ENCODE measurements at regions not wholly inside any gene's neighbourhood (a gene's known extent, or its start where the extent isn't known, plus 50 kb on each side); places are given as distances from the start of the nearest gene placed in this dataset.

GRCh38 chr2:219965287-219966194, 338.1 kb downstream of the SLC4A3 start:
- no peak for TF ChIP-seq CTCF (IDR thresholded peaks at IDR 0.05; ENCODE audit: extremely low read depth, insufficient read depth, missing control alignments)

DNA sequence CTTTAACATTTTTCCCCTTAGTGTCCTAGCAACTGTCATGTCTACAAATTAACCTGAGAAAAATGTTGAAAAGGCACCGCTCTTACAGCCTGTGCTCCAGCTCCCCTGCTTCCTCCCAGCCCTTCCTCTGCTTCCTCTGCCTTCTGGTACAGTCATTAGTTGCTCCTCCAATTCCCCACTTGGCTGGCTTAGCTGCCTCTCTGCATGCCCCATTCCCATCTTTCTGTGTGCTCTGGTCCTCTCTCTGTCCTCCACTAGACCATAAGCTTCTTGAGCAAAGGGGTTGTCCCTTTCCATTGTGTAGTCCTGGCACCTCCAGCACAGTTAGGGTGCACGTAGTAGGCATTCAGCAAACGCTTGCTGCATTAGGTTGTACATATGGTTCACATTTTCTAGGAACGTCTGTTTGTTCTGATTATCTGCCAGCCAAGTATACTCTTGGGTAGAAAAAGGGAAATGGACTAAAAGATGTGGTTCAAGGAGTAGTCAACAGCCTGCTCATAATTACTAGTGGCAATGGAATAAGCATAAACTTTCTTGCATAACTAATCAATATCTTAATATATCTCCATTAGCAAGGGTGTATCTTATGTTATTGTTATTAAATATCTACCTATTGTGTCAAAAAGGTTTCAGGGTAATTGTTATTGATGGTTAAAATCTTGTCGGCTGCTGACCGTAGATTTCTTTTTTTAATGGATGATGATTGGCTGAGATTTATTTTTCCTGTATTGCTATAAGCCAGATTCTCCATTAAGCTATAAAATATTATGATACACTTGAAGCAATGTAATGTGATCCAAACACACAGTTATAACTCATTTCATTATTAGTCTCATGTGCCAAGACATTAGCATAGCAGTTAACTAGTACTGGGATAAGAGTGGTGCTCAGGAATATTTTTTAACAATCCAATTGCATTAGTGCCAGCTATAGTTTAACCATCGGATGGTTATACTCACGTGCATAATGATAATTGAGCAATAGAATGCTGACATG, 340.1 kb downstream of the SLC4A3 start:
- in situ Hi-C loops (cut with MboI; ENCODE audit: low pct_unique_long_range_greater_than_20kb, low sequenced_read_pairs, unreplicated experiment): no loop called here
- TF ChIP-seq CTCF (IDR thresholded peaks at IDR 0.05; ENCODE audit: extremely low read depth, insufficient read depth, missing control alignments): no peak

More at GRCh38 chr2:219965287-219966194, 338.1 kb downstream of the SLC4A3 start:
- no peak for DNase-seq (ENCODE audit: low spot score)
- in situ Hi-C loops (cut with MboI; ENCODE audit: low pct_unique_long_range_greater_than_20kb, low sequenced_read_pairs, unreplicated experiment): no loop called here

GRCh38 chr2:219968685-219969345, 341.4 kb downstream of the SLC4A3 start:
- in situ Hi-C loops (cut with MboI; ENCODE audit: low pct_unique_long_range_greater_than_20kb, low sequenced_read_pairs, unreplicated experiment): no loop called here
- TF ChIP-seq CTCF (IDR thresholded peaks at IDR 0.05; ENCODE audit: extremely low read depth, insufficient read depth, missing control alignments): no peak
- DNase-seq (ENCODE audit: low spot score): no peak

More for the DNA sequence above, 340.1 kb downstream of the SLC4A3 start:
- no peak for DNase-seq (ENCODE audit: low spot score)

- no peak for TF ChIP-seq CTCF (IDR thresholded peaks at IDR 0.05; ENCODE audit: extremely low read depth, insufficient read depth, missing control alignments)
These were observed 342.1 kb downstream of the SLC4A3 start for GRCh38 chr2:219969508-219969907.

DNA sequence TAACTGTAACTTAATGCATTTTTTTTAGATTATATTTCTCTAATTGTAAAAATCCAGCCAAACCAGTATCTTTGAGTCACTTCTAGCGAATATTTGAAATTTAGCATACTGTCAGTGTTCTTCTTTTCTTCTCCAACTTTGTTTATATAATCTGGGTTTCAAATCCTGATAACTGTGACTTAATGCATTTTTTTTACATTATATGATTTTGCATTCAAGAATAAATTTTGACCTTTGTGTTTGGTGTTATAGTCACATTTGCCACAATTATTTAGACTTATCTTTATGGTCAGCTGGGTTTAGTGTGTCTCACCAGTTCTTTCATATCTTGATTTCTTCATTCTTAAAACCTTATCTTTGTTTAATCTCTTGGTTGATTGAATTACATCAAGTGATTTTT, 345.7 kb downstream of the SLC4A3 start:
- TF ChIP-seq CTCF (IDR thresholded peaks at IDR 0.05; ENCODE audit: extremely low read depth, insufficient read depth, missing control alignments): no peak
- in situ Hi-C loops (cut with MboI; ENCODE audit: low pct_unique_long_range_greater_than_20kb, low sequenced_read_pairs, unreplicated experiment): no loop called here

More at GRCh38 chr2:219969508-219969907, 342.1 kb downstream of the SLC4A3 start:
- no peak for DNase-seq (ENCODE audit: low spot score)
- in situ Hi-C loops (cut with MboI; ENCODE audit: low pct_unique_long_range_greater_than_20kb, low sequenced_read_pairs, unreplicated experiment): no loop called here

GRCh38 chr2:219976871-219977270, 349.4 kb downstream of the SLC4A3 start:
- in situ Hi-C loops (cut with MboI; ENCODE audit: low pct_unique_long_range_greater_than_20kb, low sequenced_read_pairs, unreplicated experiment): no loop called here
- no peak for TF ChIP-seq CTCF (IDR thresholded peaks at IDR 0.05; ENCODE audit: extremely low read depth, insufficient read depth, missing control alignments)
- DNase-seq (ENCODE audit: low spot score): no peak

More for the DNA sequence above, 345.7 kb downstream of the SLC4A3 start:
- no peak for DNase-seq (ENCODE audit: low spot score)
